Karpas-422 (cell line): ENCODE measurements at regions not wholly inside any gene's neighbourhood (a gene's known extent, or its start where the extent isn't known, plus 50 kb on each side); places are given as distances from the start of the nearest gene placed in this dataset.
"Not testable (repeated sequence)": the region's sequence is repeated elsewhere in the genome, so short reads cannot be mapped to it uniquely, and the experiment has no call there.

Source experiments
- DNase-seq: peaks from one replicate; pipeline ENCODE4 v3.0.0-alpha.2; 2015
- H2AFZ ChIP-seq: fragments of 200-600 bp; sonication (generic); 2 replicates; pipeline ENCODE4 v1.6.1; 2014; ENCODE audit warnings: antibody characterized with exemption, low read length, mixed read lengths
- H3K27ac ChIP-seq: fragments of 200-600 bp; sonication (generic); 2 replicates; pipeline ENCODE4 v1.5.1; 2014; ENCODE audit warnings: mild to moderate bottlenecking, low read length, moderate library complexity
- H3K27me3 ChIP-seq: fragments of 200-600 bp; sonication (generic); 2 replicates; pipeline ENCODE4 v1.6.1; 2014; ENCODE audit warnings: low read length, mixed read lengths
- H3K36me3 ChIP-seq: fragments of 200-600 bp; sonication (generic); 2 replicates; pipeline ENCODE4 v1.6.1; 2014; ENCODE audit warnings: low read length, mixed read lengths; ENCODE audit not compliant: insufficient read depth
- H3K4me1 ChIP-seq: fragments of 200-600 bp; sonication (generic); 2 replicates; pipeline ENCODE4 v1.6.1; 2014; ENCODE audit warnings: mild to moderate bottlenecking, low read length, mixed read lengths
- H3K4me2 ChIP-seq: fragments of 200-600 bp; sonication (generic); 2 replicates; pipeline ENCODE4 v1.6.1; 2014; ENCODE audit warnings: low read length, low read depth, mild to moderate bottlenecking; ENCODE audit not compliant: poor library complexity, severe bottlenecking
- H3K4me3 ChIP-seq: fragments of 200-600 bp; sonication (generic); 2 replicates; pipeline ENCODE4 v1.5.1; 2014; ENCODE audit warnings: mild to moderate bottlenecking, antibody characterized with exemption, low read length, mixed read lengths
- H3K79me2 ChIP-seq: fragments of 200-600 bp; sonication (generic); 2 replicates; pipeline ENCODE4 v1.6.1; 2014; ENCODE audit warnings: mild to moderate bottlenecking, low read length, mixed read lengths
- H3K9ac ChIP-seq: fragments of 200-600 bp; sonication (generic); 2 replicates; pipeline ENCODE4 v1.6.0; 2014; ENCODE audit warnings: low read length
- H3K9me2 ChIP-seq: fragments of 200-600 bp; sonication (generic), shearing (Covaris generic); replicated peaks from 2 replicates; pipeline ENCODE4 v1.6.0; 2014; ENCODE audit warnings: mild to moderate bottlenecking, low read length, moderate library complexity; ENCODE audit not compliant: insufficient read depth
- H3K9me3 ChIP-seq: fragments of 300-700, 200-600 bp; sonication (generic); 2 replicates; pipeline ENCODE4 v1.6.1; 2014; ENCODE audit warnings: low read length, mixed read lengths
- H4K20me1 ChIP-seq: fragments of 200-600 bp; sonication (generic); 2 replicates; pipeline ENCODE4 v1.6.1; 2014; ENCODE audit warnings: mild to moderate bottlenecking, antibody characterized with exemption, low read length, low read depth; ENCODE audit not compliant: insufficient read depth

- H3K36me3 ChIP-seq = no peaks in the 10 kb centered on the region
- no peak overlapping the region for H3K4me3 ChIP-seq
- no peaks in the 10 kb centered on the region for H3K27me3 ChIP-seq
- no peak overlapping the region for H3K27ac ChIP-seq
- DNase-seq = no peak
- no peaks in the 10 kb centered on the region for H3K9me2 ChIP-seq
- no peaks in the 10 kb centered on the region for H3K79me2 ChIP-seq
- H2AFZ ChIP-seq = no peak overlapping the region
- H3K4me2 ChIP-seq = no peak overlapping the region
- no peaks in the 10 kb centered on the region for H3K4me1 ChIP-seq
- peaks cover 10% of the 10 kb centered on the region for H3K9me3 ChIP-seq
- no peaks in the 10 kb centered on the region for H4K20me1 ChIP-seq
- H3K9ac ChIP-seq = no peak overlapping the region
Observed at GRCh38 chr11:25612806-25613205, 719.1 kb upstream of the ANO3 start.

GRCh38 chr11:25613451-25613850 lies 718.5 kb upstream of the ANO3 start:
- Histone ChIP-seq H3K4me2 (no peak overlapping the region), H3K36me3 (no peaks in the 10 kb centered on the region), H3K9me2 (no peaks in the 10 kb centered on the region), H4K20me1 (no peaks in the 10 kb centered on the region), H3K79me2 (no peaks in the 10 kb centered on the region), H3K4me1 (no peaks in the 10 kb centered on the region), H2AFZ (no peak overlapping the region), H3K9ac (no peak overlapping the region), H3K27me3 (no peaks in the 10 kb centered on the region), H3K9me3 (peaks cover 10% of the 10 kb centered on the region), H3K27ac (no peak overlapping the region), H3K4me3 (no peak overlapping the region)
- DNase-seq = no peak

- Histone ChIP-seq H3K36me3 (no peaks in the 10 kb centered on the region), H3K4me2 (no peak overlapping the region), H4K20me1 (no peaks in the 10 kb centered on the region), H3K4me3 (no peak overlapping the region), H3K4me1 (no peaks in the 10 kb centered on the region), H3K9ac (no peak overlapping the region), H3K27me3 (no peaks in the 10 kb centered on the region), H3K79me2 (no peaks in the 10 kb centered on the region), H3K9me3 (peaks cover 7% of the 10 kb centered on the region), H3K9me2 (no peaks in the 10 kb centered on the region), H2AFZ (no peak overlapping the region), H3K27ac (no peak overlapping the region)
- DNase-seq = no peak
Observed at GRCh38 chr11:25613865-25614264, 718.1 kb upstream of the ANO3 start.

- DNase-seq = no peak
- Histone ChIP-seq H3K27ac (no peak overlapping the region), H3K4me2 (no peak overlapping the region), H3K4me1 (no peaks in the 10 kb centered on the region), H3K9ac (no peak overlapping the region), H3K4me3 (no peak overlapping the region), H3K36me3 (no peaks in the 10 kb centered on the region), H3K79me2 (no peaks in the 10 kb centered on the region), H3K9me3 (peaks cover 5% of the 10 kb centered on the region; the same call in 1 of the 2 replicates), H3K27me3 (no peaks in the 10 kb centered on the region), H4K20me1 (no peaks in the 10 kb centered on the region), H3K9me2 (no peaks in the 10 kb centered on the region), H2AFZ (no peak overlapping the region)
Observed at GRCh38 chr11:25615069-25615468, 716.9 kb upstream of the ANO3 start.

- no peaks in the 10 kb centered on the region for H3K36me3 ChIP-seq
- no peaks in the 10 kb centered on the region for H3K79me2 ChIP-seq
Observed at GRCh38 chr11:25615841-25616240, 716.1 kb upstream of the ANO3 start.

GRCh38 chr11:25625094-25625493 lies 706.8 kb upstream of the ANO3 start:
- Histone ChIP-seq H3K9me3 (peaks cover 6% of the 10 kb centered on the region), H2AFZ (no peak overlapping the region)
- no peak for DNase-seq

More at GRCh38 chr11:25615841-25616240, 716.1 kb upstream of the ANO3 start:
- H4K20me1 ChIP-seq = no peaks in the 10 kb centered on the region
- no peak overlapping the region for H3K9ac ChIP-seq
- peaks cover 5% of the 10 kb centered on the region; the same call in 1 of the 2 replicates for H3K9me3 ChIP-seq
- no peaks in the 10 kb centered on the region for H3K9me2 ChIP-seq
- no peaks in the 10 kb centered on the region for H3K4me1 ChIP-seq
- H3K4me3 ChIP-seq = no peak overlapping the region
- H2AFZ ChIP-seq = no peak overlapping the region
- no peak for DNase-seq
- no peak overlapping the region for H3K27ac ChIP-seq
- H3K4me2 ChIP-seq = no peak overlapping the region
- H3K27me3 ChIP-seq = no peaks in the 10 kb centered on the region

GRCh38 chr11:25628030-25628429 lies 703.9 kb upstream of the ANO3 start:
- no peaks in the 10 kb centered on the region for H3K27me3 ChIP-seq
- no peaks in the 10 kb centered on the region for H4K20me1 ChIP-seq
- no peaks in the 10 kb centered on the region for H3K9me2 ChIP-seq
- H3K4me3 ChIP-seq = no peak overlapping the region
- no peak overlapping the region for H3K27ac ChIP-seq
- no peak overlapping the region for H2AFZ ChIP-seq
- H3K9me3 ChIP-seq = peaks cover 6% of the 10 kb centered on the region
- no peaks in the 10 kb centered on the region for H3K79me2 ChIP-seq
- H3K4me2 ChIP-seq = no peak overlapping the region
- no peaks in the 10 kb centered on the region for H3K4me1 ChIP-seq
- no peaks in the 10 kb centered on the region for H3K36me3 ChIP-seq
- H3K9ac ChIP-seq = no peak overlapping the region
- no peak for DNase-seq

More at GRCh38 chr11:25625094-25625493, 706.8 kb upstream of the ANO3 start:
- H3K27me3 ChIP-seq = no peaks in the 10 kb centered on the region
- no peaks in the 10 kb centered on the region for H3K4me1 ChIP-seq
- no peaks in the 10 kb centered on the region for H3K36me3 ChIP-seq
- no peaks in the 10 kb centered on the region for H3K79me2 ChIP-seq
- no peak overlapping the region for H3K27ac ChIP-seq
- H3K4me3 ChIP-seq = no peak overlapping the region
- no peaks in the 10 kb centered on the region for H4K20me1 ChIP-seq
- H3K4me2 ChIP-seq = no peak overlapping the region
- no peaks in the 10 kb centered on the region for H3K9me2 ChIP-seq
- no peak overlapping the region for H3K9ac ChIP-seq

- H3K4me2 ChIP-seq = no peak overlapping the region
- no peak overlapping the region for H3K27ac ChIP-seq
- H3K4me1 ChIP-seq = no peaks in the 10 kb centered on the region
- no peaks in the 10 kb centered on the region for H3K79me2 ChIP-seq
- H4K20me1 ChIP-seq = no peaks in the 10 kb centered on the region
- H3K4me3 ChIP-seq = no peak overlapping the region
- H3K36me3 ChIP-seq = no peaks in the 10 kb centered on the region
- no peak overlapping the region for H3K9ac ChIP-seq
- no peak for DNase-seq
- peaks cover 6% of the 10 kb centered on the region for H3K9me3 ChIP-seq
- H3K27me3 ChIP-seq = no peaks in the 10 kb centered on the region
- no peak overlapping the region for H2AFZ ChIP-seq
- no peaks in the 10 kb centered on the region for H3K9me2 ChIP-seq
Observed at GRCh38 chr11:25633230-25633629, 698.7 kb upstream of the ANO3 start.

GRCh38 chr11:25649220-25649619 lies 682.7 kb upstream of the ANO3 start:
- H3K27ac ChIP-seq, H3K27me3 ChIP-seq: not testable (repeated sequence)

More at GRCh38 chr11:25649220-25649619, 682.7 kb upstream of the ANO3 start:
- H3K4me1 ChIP-seq, H3K4me2 ChIP-seq, H4K20me1 ChIP-seq, H3K79me2 ChIP-seq, H3K9me2 ChIP-seq, H3K4me3 ChIP-seq, H3K36me3 ChIP-seq, H2AFZ ChIP-seq, DNase-seq, H3K9me3 ChIP-seq, H3K9ac ChIP-seq: not testable (repeated sequence)
